HEK293 (cell line): ENCODE measurements at regions not wholly inside any gene's neighbourhood (a gene's known extent, or its start where the extent isn't known, plus 50 kb on each side); places are given as distances from the start of the nearest gene placed in this dataset.

Experiments used
- CTCF ChIA-PET: fragments of 350-600 bp; formaldehyde crosslinking; extraction: SDS; loops from one replicate; lab custom pipeline; 2021; ENCODE audit warnings: antibody characterized with exemption; lab: Yijun Ruan, JAX
- POLR2A ChIA-PET: fragments of 300-600 bp; formaldehyde crosslinking; extraction: SDS; loops from one replicate; lab custom pipeline; 2020; ENCODE audit warnings: antibody characterized with exemption, inconsistent platforms; lab: Yijun Ruan, JAX
- H3K27ac ChIP-seq: fragments of 200-500 bp; sonication (Bioruptor generic); 2 replicates; pipeline ENCODE4 v1.5.1; 2014; ENCODE audit warnings: low read depth, low read length, control low read depth, inconsistent platforms; ENCODE audit errors: extremely low read depth
- H3K36me3 ChIP-seq, 2 experiments: fragments of 200-500 bp in 1 of 2; sonication (Bioruptor generic) in 1 of 2; 1 replicate in 1 of 2; 2 replicates in 1 of 2; pipeline ENCODE4 v1.5.1; 2014 to 2017; ENCODE audit warnings: inconsistent platforms in 2 of 2, low read length in 2 of 2; ENCODE audit not compliant: control insufficient read depth in 2 of 2, insufficient read depth in 1 of 2
- H3K4me1 ChIP-seq: fragments of 200-500 bp; sonication (Bioruptor generic); 2 replicates; pipeline ENCODE4 v1.5.1; 2014; ENCODE audit warnings: mild to moderate bottlenecking, low read length, inconsistent platforms; ENCODE audit not compliant: control insufficient read depth, insufficient read depth
- H3K4me3 ChIP-seq: 2 replicates; pipeline ENCODE4 v1.5.1; 2011; ENCODE audit warnings: low read depth, mild to moderate bottlenecking, control low read depth, low read length, moderate library complexity
- H3K9me3 ChIP-seq: fragments of 200-500 bp; sonication (Bioruptor generic); 2 replicates; pipeline ENCODE4 v1.5.1; 2014; ENCODE audit warnings: low read depth, low read length, inconsistent platforms; ENCODE audit not compliant: control insufficient read depth, insufficient read depth
- ELK4 ChIP-seq: IDR thresholded peaks from 2 replicates; pipeline ENCODE4 v1.6.1; 2011; ENCODE audit warnings: mild to moderate bottlenecking, low read depth, low read length, borderline replicate concordance
- GLIS1 ChIP-seq: fragments of 450-650 bp; formaldehyde crosslinking; IDR thresholded peaks from 2 replicates; pipeline ENCODE4 v1.5.1; 2016; ENCODE audit warnings: missing biosample characterization, missing genetic modification characterization
- MZF1 ChIP-seq: fragments of 450-650 bp; formaldehyde crosslinking; IDR thresholded peaks from 2 replicates; pipeline ENCODE4 v1.5.1; 2017; ENCODE audit warnings: missing biosample characterization, missing genetic modification characterization, borderline replicate concordance
- PRDM1 ChIP-seq: fragments of 450-650 bp; formaldehyde crosslinking; IDR thresholded peaks from 2 replicates; pipeline ENCODE4; 2016; ENCODE audit warnings: missing biosample characterization, missing genetic modification characterization
- SCRT2 ChIP-seq: fragments of 450-650 bp; formaldehyde crosslinking; IDR thresholded peaks from 2 replicates; pipeline ENCODE4 v1.5.1; 2016; ENCODE audit warnings: missing biosample characterization, missing genetic modification characterization
- YY2 ChIP-seq: fragments of 450-650 bp; formaldehyde crosslinking; IDR thresholded peaks from 2 replicates; pipeline ENCODE4 v1.5.1; 2016; ENCODE audit warnings: missing biosample characterization, missing genetic modification characterization
- ZBTB6 ChIP-seq: fragments of 450-650 bp; formaldehyde crosslinking; IDR thresholded peaks from 2 replicates; pipeline ENCODE4 v1.5.1; 2017; ENCODE audit warnings: missing biosample characterization, missing genetic modification characterization
- ZEB2 ChIP-seq: fragments of 450-650 bp; formaldehyde crosslinking; IDR thresholded peaks from 2 replicates; pipeline ENCODE4 v1.5.1; 2016; ENCODE audit warnings: missing biosample characterization, missing genetic modification characterization
- ZNF121 ChIP-seq: fragments of 450-650 bp; formaldehyde crosslinking; IDR thresholded peaks from 2 replicates; pipeline ENCODE4 v1.5.1; 2016; ENCODE audit warnings: missing biosample characterization, missing genetic modification characterization
- ZNF133 ChIP-seq: fragments of 450-650 bp; formaldehyde crosslinking; IDR thresholded peaks from 2 replicates; pipeline ENCODE4 v1.5.1; 2016; ENCODE audit warnings: missing biosample characterization, missing genetic modification characterization
- ZNF184 ChIP-seq: fragments of 450-650 bp; IDR thresholded peaks from 2 replicates; pipeline ENCODE4 v1.5.1; 2018; ENCODE audit warnings: missing biosample characterization, mild to moderate bottlenecking, missing genetic modification characterization
- ZNF341 ChIP-seq: fragments of 450-650 bp; formaldehyde crosslinking; IDR thresholded peaks from 2 replicates; pipeline ENCODE4; 2016; ENCODE audit warnings: low read depth, missing biosample characterization, missing genetic modification characterization
- ZNF426 ChIP-seq: fragments of 450-650 bp; formaldehyde crosslinking; IDR thresholded peaks from 2 replicates; pipeline ENCODE4 v1.5.1; 2017; ENCODE audit warnings: missing biosample characterization, missing genetic modification characterization, mild to moderate bottlenecking, inconsistent platforms, moderate library complexity
- ZNF473 ChIP-seq: fragments of 450-650 bp; formaldehyde crosslinking; IDR thresholded peaks from 2 replicates; pipeline ENCODE4 v1.5.1; 2017; ENCODE audit warnings: missing biosample characterization, missing genetic modification characterization
- ZNF544 ChIP-seq: fragments of 450-650 bp; formaldehyde crosslinking; IDR thresholded peaks from 2 replicates; pipeline ENCODE4 v1.5.0; 2017; ENCODE audit warnings: missing biosample characterization, missing genetic modification characterization
- ZNF610 ChIP-seq: fragments of 450-650 bp; formaldehyde crosslinking; IDR thresholded peaks from 2 replicates; pipeline ENCODE4 v1.5.1; 2016; ENCODE audit warnings: missing biosample characterization, missing genetic modification characterization, borderline replicate concordance
- ZNF623 ChIP-seq: fragments of 450-650 bp; formaldehyde crosslinking; IDR thresholded peaks from 2 replicates; pipeline ENCODE4 v1.5.1; 2016; ENCODE audit warnings: missing biosample characterization, missing genetic modification characterization
- ZNF701 ChIP-seq: fragments of 450-650 bp; formaldehyde crosslinking; IDR thresholded peaks from 2 replicates; pipeline ENCODE4 v1.5.1; 2016; ENCODE audit warnings: missing biosample characterization, missing genetic modification characterization
- ZNF707 ChIP-seq: fragments of 450-650 bp; formaldehyde crosslinking; IDR thresholded peaks from 2 replicates; pipeline ENCODE4 v1.5.1; 2016; ENCODE audit warnings: missing biosample characterization, missing genetic modification characterization
- ZNF768 ChIP-seq: fragments of 450-650 bp; formaldehyde crosslinking; IDR thresholded peaks from 2 replicates; pipeline ENCODE4 v1.5.1; 2018; ENCODE audit warnings: missing biosample characterization, mild to moderate bottlenecking, missing genetic modification characterization
- ZNF830 ChIP-seq: fragments of 450-650 bp; IDR thresholded peaks from 2 replicates; pipeline ENCODE4 v1.5.0; 2018; ENCODE audit warnings: missing biosample characterization, missing genetic modification characterization, low read depth, mild to moderate bottlenecking, moderate library complexity
- ZSCAN30 ChIP-seq: fragments of 450-650 bp; IDR thresholded peaks from 2 replicates; pipeline ENCODE4 v1.5.1; 2018; ENCODE audit warnings: missing biosample characterization, mild to moderate bottlenecking, missing genetic modification characterization, moderate library complexity
- ZSCAN5A ChIP-seq: fragments of 450-650 bp; formaldehyde crosslinking; IDR thresholded peaks from 2 replicates; pipeline ENCODE4 v1.5.1; 2016; ENCODE audit warnings: missing biosample characterization, missing genetic modification characterization
- TF ChIP-seq, protein P1 (sequence below): fragments of 450-650 bp; formaldehyde crosslinking; IDR thresholded peaks from 2 replicates; pipeline ENCODE4 v1.5.1; 2016; ENCODE audit warnings: missing biosample characterization, missing genetic modification characterization
- TF ChIP-seq, protein P2 (sequence below): fragments of 450-650 bp; formaldehyde crosslinking; IDR thresholded peaks from 2 replicates; pipeline ENCODE4 v1.5.1; 2016; ENCODE audit warnings: missing biosample characterization, missing genetic modification characterization

DNA sequence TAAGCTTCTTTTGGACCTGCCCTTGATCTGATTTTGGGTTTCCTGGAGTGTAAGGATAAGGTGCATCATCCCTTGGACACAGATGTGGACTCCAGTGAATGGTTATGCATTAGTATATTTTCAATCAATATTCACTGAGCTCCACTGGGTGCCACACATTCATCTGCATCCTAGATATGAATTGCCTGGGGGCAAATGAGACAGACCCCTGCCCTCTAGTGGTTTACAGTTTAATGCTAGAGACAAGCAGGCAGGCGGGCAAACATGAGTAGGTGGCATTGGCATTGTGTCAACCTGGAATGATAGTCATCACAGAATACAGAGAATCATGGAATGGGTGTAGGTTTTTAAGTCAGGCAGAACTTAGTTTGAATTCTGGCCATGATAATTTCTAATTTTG, 252.5 kb upstream of the SOX14 start:
- Histone ChIP-seq H3K36me3 (no peaks in the 10 kb centered on the region), H3K9me3 (no peaks in the 10 kb centered on the region), H3K4me3 (no peak overlapping the region), H3K4me1 (no peaks in the 10 kb centered on the region), H3K27ac (no peak overlapping the region)
- TF ChIP-seq, protein P1, sequence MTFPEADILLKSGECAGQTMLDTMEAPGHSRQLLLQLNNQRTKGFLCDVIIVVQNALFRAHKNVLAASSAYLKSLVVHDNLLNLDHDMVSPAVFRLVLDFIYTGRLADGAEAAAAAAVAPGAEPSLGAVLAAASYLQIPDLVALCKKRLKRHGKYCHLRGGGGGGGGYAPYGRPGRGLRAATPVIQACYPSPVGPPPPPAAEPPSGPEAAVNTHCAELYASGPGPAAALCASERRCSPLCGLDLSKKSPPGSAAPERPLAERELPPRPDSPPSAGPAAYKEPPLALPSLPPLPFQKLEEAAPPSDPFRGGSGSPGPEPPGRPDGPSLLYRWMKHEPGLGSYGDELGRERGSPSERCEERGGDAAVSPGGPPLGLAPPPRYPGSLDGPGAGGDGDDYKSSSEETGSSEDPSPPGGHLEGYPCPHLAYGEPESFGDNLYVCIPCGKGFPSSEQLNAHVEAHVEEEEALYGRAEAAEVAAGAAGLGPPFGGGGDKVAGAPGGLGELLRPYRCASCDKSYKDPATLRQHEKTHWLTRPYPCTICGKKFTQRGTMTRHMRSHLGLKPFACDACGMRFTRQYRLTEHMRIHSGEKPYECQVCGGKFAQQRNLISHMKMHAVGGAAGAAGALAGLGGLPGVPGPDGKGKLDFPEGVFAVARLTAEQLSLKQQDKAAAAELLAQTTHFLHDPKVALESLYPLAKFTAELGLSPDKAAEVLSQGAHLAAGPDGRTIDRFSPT: no peak
- TF ChIP-seq ZNF707 (tag by site-specific recombination): no peak
- no peak for TF ChIP-seq ZSCAN30 (tag by site-specific recombination)
- TF ChIP-seq ZNF701 (tag by site-specific recombination): no peak
- no peak for TF ChIP-seq ZNF341 (tag by site-specific recombination)
- TF ChIP-seq ZNF473 (tag by site-specific recombination): no peak
- no peak for TF ChIP-seq ZBTB6 (tag by site-specific recombination)
- TF ChIP-seq PRDM1: no peak
- TF ChIP-seq ZSCAN5A (tag by site-specific recombination): no peak
- TF ChIP-seq ZNF623 (tag by site-specific recombination): no peak
- no peak for TF ChIP-seq ZEB2
- TF ChIP-seq, all 188 proteins: peak for 0
- POLR2A ChIA-PET: no interaction called here
- CTCF ChIA-PET: no interaction called here

DNA sequence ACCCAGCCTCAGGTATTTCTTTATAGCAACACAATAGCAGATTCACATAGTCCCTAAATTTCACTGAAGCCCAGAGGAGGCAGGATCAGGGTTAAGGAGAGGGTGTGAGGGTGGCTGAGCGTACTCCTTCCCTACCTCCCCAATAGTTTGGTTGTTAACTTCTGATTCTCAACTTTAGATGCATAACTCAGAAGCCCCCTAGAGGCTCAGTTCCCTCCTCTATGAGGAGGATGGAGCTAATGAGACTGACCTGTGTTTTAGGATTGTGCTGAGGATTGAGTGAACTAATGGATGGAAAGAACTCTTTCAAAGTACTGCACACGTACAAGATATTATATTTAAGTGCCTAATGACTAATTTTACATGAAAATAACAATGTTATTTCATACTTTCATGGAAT, 249.3 kb upstream of the SOX14 start:
- TF ChIP-seq YY2 (tag by site-specific recombination) (no peak), ZNF121 (tag by site-specific recombination) (no peak), ELK4 (no peak), ZNF768 (no peak), ZNF830 (tag by site-specific recombination) (no peak), ZNF426 (tag by site-specific recombination) (no peak), ZNF184 (tag by site-specific recombination) (no peak), GLIS1 (tag by site-specific recombination) (no peak), ZNF610 (tag by site-specific recombination) (no peak), ZNF133 (tag by site-specific recombination) (no peak), MZF1 (tag by site-specific recombination) (no peak), ZNF544 (tag by site-specific recombination) (no peak), SCRT2 (tag by site-specific recombination) (no peak)
- TF ChIP-seq, protein P2, sequence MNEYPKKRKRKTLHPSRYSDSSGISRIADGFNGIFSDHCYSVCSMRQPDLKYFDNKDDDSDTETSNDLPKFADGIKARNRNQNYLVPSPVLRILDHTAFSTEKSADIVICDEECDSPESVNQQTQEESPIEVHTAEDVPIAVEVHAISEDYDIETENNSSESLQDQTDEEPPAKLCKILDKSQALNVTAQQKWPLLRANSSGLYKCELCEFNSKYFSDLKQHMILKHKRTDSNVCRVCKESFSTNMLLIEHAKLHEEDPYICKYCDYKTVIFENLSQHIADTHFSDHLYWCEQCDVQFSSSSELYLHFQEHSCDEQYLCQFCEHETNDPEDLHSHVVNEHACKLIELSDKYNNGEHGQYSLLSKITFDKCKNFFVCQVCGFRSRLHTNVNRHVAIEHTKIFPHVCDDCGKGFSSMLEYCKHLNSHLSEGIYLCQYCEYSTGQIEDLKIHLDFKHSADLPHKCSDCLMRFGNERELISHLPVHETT: no peak
- Histone ChIP-seq H3K27ac (no peak overlapping the region), H3K36me3 (no peaks in the 10 kb centered on the region), H3K4me1 (no peaks in the 10 kb centered on the region), H3K4me3 (no peak overlapping the region), H3K9me3 (no peaks in the 10 kb centered on the region)
- ChIA-PET POLR2A (no interaction called here), CTCF (no interaction called here)
